Activated CD8-positive, alpha-beta T cell treated with anti-CD3 and anti-CD28 coated beads, Interleukin-2, amount 10 ng/mL, durations not matched to agents 7 days and 5 days (primary cell): ENCODE measurements at regions not wholly inside any gene's neighbourhood (a gene's known extent, or its start where the extent isn't known, plus 50 kb on each side); places are given as distances from the start of the nearest gene placed in this dataset.
"Not testable (repeated sequence)": the region's sequence is repeated elsewhere in the genome, so short reads cannot be mapped to it uniquely, and the experiment has no call there.

Experiments used
- ATAC-seq: fragments of 150-1000 bp; cut with Tn5 transposase; one replicate; pipeline ENCODE4 v1.10.0; 2021; ENCODE audit warnings: moderate library complexity
- CTCF ChIA-PET: fragments of 350-600 bp; sonication (Branson Sonifier 250); formaldehyde crosslinking; loops from one replicate; lab custom pipeline; 2021; ENCODE audit warnings: antibody characterized with exemption; lab: Charles Lee
- POLR2A ChIA-PET: fragments of 350-600 bp; sonication (Branson Sonifier 250); formaldehyde crosslinking; loops from one replicate; lab custom pipeline; 2021; ENCODE audit warnings: antibody characterized with exemption; lab: Charles Lee
- DNase-seq: peaks from one replicate; pipeline ENCODE4 v3.0.0-alpha.2; 2020
- H3K27ac Mint-ChIP-seq: one replicate; pipeline ENCODE4 v1.8.0; 2021; ENCODE audit warnings: mild to moderate bottlenecking, mixed read lengths
- H3K27me3 Mint-ChIP-seq: one replicate; pipeline ENCODE4 v1.8.0; 2021; ENCODE audit warnings: low read depth, mixed read lengths
- H3K36me3 Mint-ChIP-seq: one replicate; pipeline ENCODE4 v1.8.0; 2021; ENCODE audit warnings: low read depth, mixed read lengths
- H3K4me1 Mint-ChIP-seq: one replicate; pipeline ENCODE4 v1.8.0; 2021; ENCODE audit warnings: low read depth, mixed read lengths
- H3K4me3 Mint-ChIP-seq: one replicate; pipeline ENCODE4 v1.8.0; 2021; ENCODE audit warnings: mild to moderate bottlenecking, mixed read lengths
- H3K9me3 Mint-ChIP-seq: one replicate; pipeline ENCODE4 v1.8.0; 2022; ENCODE audit warnings: mixed read lengths; ENCODE audit not compliant: insufficient read depth

DNA sequence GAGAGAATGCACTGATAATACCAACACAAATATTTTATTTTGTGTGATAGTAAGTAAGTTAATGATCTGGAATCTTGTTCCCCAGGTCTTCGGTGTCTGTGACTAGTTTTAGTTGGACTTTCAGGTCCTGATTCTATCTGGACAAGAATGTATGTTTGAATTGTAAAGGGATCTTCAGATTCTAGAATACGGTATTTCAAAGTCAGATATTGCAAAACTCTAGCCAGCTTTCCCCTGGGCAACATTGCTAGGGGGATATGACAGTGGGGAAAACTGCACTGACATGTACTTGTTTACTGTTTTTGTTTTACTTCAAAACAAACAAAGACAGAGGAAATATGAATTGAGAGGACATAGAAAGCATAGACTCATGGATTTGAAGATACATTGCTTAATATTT lies 489.0 kb downstream of the FAM133A start:
- Mint-ChIP-seq H3K9me3 (no peaks in the 10 kb centered on the region), H3K27ac (no peak overlapping the region), H3K27me3 (no peaks in the 10 kb centered on the region), H3K4me3 (no peak overlapping the region), H3K36me3 (no peaks in the 10 kb centered on the region), H3K4me1 (no peaks in the 10 kb centered on the region)
- CTCF ChIA-PET = no interaction called here
- ATAC-seq = no peak
- DNase-seq = no peak
- POLR2A ChIA-PET = no interaction called here

DNA sequence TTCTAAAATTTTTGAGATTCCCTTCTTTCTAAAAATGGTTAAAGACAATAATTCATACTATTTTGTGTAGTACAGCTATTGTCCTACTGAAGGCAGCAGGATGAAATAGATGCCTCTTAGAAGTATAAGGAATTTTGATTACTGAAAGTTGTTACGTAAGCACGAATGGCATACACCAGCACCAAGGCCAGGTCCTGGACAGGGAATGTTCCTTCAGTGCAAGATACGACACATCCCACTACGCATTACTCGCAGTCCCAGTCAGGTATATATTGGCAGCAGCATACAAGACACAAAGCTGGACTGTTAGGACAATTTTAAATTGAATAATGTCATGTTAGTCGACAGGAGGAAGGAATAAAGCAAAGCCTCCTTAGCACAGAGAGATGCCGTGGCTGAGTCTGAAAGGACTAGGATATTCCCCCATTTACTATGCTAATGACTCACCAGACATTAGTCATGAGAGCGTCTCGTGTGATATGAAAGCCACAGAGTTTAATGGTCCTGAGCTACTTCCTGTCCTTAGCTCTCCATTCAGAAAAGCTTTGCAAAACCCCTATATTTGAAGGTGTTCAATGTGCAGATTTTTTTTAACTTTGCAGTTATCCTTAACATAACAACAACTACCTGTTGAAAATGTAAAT lies 504.3 kb downstream of the FAM133A start:
- DNase-seq = no peak
- CTCF ChIA-PET = no interaction called here
- Mint-ChIP-seq H3K27ac (no peak overlapping the region), H3K4me1 (no peaks in the 10 kb centered on the region), H3K27me3 (no peaks in the 10 kb centered on the region), H3K4me3 (no peak overlapping the region), H3K9me3 (no peaks in the 10 kb centered on the region), H3K36me3 (no peaks in the 10 kb centered on the region)
- POLR2A ChIA-PET = no interaction called here
- ATAC-seq = no peak

DNA sequence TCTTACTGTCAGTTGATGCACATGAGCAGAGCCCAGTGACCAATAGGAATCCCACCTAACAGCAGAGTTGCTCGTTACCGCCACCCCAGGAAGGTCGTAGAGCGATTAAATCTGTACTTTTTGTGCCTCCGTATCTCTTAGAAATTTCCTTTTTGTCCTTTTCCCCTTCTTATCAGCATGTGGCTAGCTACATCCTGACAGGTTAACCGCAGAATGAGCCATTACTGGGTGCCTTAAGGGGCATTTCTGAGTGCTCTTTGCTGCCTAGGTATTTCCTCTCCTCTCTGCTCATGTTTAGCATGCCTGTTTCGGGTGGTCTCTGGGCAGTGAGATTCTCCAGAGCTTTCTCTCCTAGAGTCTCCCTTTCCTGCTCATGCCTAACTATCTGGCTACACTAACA lies 530.5 kb downstream of the FAM133A start:
- H3K27me3 Mint-ChIP-seq = no peaks in the 10 kb centered on the region

DNA sequence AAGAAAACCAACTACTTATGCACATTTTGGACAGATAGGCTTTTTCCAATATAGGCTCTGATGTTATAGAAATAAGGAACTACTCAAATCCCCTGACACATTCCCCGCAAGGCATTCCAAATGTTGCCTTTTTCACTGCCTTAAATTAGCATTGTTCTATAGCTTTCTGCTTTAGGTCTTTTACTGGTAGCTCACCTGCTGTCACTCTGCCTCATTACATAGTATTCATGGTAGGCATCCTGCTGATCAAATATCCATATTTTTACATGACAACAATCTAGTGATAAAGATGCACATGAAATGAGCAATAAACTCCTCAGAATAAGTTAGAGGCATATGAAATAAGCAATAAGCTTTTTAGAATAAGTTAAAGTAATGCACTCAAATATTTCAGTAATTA lies 542.7 kb downstream of the FAM133A start:
- H3K27me3 Mint-ChIP-seq = no peaks in the 10 kb centered on the region
- no peaks in the 10 kb centered on the region for H3K9me3 Mint-ChIP-seq
- CTCF ChIA-PET = no interaction called here
- DNase-seq (no peak), ATAC-seq (no peak)
- no peaks in the 10 kb centered on the region for H3K4me1 Mint-ChIP-seq
- H3K36me3 Mint-ChIP-seq = no peaks in the 10 kb centered on the region
- H3K4me3 Mint-ChIP-seq = no peak overlapping the region
- POLR2A ChIA-PET = no interaction called here
- no peak overlapping the region for H3K27ac Mint-ChIP-seq

More for the DNA sequence above, 530.5 kb downstream of the FAM133A start:
- ATAC-seq (no peak), DNase-seq (no peak)
- no peaks in the 10 kb centered on the region for H3K4me1 Mint-ChIP-seq
- ChIA-PET CTCF (no interaction called here), POLR2A (no interaction called here)
- H3K36me3 Mint-ChIP-seq = no peaks in the 10 kb centered on the region
- no peak overlapping the region for H3K27ac Mint-ChIP-seq
- H3K4me3 Mint-ChIP-seq = no peak overlapping the region
- no peaks in the 10 kb centered on the region for H3K9me3 Mint-ChIP-seq

DNA sequence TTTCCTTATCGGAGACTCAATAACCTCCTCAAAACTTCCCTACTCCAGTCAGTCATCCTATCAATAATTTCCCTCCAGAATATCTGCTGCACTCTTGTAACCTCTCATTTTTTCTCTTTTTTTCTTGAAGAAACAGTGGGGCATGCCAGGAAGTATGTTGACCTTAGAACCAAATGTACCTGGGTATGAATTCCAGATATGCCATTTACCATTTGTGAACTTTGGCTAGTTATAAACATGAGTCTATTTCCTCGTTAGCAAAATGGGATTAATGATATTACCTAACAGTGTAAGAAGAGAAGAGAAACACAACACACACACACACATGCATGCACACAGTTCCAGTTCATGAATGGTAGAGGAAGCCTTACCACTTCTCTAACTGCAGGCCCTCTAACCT lies 578.2 kb downstream of the FAM133A start:
- Mint-ChIP-seq H3K27me3 (no peaks in the 10 kb centered on the region), H3K4me1 (no peaks in the 10 kb centered on the region), H3K9me3 (no peaks in the 10 kb centered on the region), H3K4me3 (no peak overlapping the region), H3K36me3 (no peaks in the 10 kb centered on the region), H3K27ac (no peak overlapping the region)
- POLR2A ChIA-PET = no interaction called here
- no peak for ATAC-seq
- no peak for DNase-seq
- CTCF ChIA-PET = no interaction called here

DNA sequence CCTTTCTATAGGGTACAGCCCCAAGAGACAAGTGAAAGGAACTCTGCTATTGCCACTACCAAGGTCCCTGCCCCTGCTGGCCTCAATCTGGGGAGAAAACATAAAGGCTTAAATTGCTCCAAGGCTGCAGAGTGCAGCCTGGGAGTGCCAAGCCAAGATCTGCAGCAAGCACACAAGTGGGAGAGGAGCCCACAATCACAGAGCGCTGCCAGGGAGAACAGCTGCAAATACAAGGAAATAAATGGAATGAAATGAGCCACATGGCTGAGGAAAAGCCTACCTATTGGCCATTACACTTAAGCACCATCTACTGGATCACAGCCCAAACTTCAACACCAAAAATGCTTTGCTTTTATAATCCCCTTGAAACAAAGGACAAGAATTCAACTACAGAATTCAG lies 582.4 kb downstream of the FAM133A start:
- CTCF ChIA-PET = no interaction called here
- Mint-ChIP-seq H3K27ac (no peak overlapping the region), H3K36me3 (no peaks in the 10 kb centered on the region), H3K4me3 (no peak overlapping the region), H3K4me1 (no peaks in the 10 kb centered on the region), H3K27me3 (no peaks in the 10 kb centered on the region), H3K9me3 (peaks cover 4% of the 10 kb centered on the region)
- POLR2A ChIA-PET = no interaction called here
- ATAC-seq (no peak), DNase-seq (no peak)

DNA sequence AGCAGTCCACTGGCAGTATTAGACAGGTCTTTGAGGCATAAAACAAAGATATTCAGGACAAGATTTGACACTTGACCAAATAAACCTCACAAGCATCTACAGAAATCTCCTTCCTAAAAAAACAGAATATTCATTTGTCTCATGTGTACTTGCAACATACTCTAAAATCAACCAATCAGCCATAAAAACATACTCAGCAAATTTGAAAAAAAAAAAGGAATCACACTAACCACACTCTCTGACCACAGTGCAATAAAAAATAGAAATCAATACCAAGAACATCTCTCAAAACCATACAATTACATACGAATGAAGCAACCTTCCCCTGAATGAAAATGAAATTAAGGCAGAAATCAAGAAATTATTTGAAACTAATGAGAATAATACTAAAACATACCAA lies 591.3 kb downstream of the FAM133A start:
- Mint-ChIP-seq H3K4me1 (no peaks in the 10 kb centered on the region), H3K27me3 (no peaks in the 10 kb centered on the region), H3K9me3 (no peaks in the 10 kb centered on the region), H3K27ac (no peak overlapping the region), H3K4me3 (no peak overlapping the region), H3K36me3 (no peaks in the 10 kb centered on the region)
- ChIA-PET POLR2A (no interaction called here), CTCF (no interaction called here)
- DNase-seq (no peak), ATAC-seq (no peak)

DNA sequence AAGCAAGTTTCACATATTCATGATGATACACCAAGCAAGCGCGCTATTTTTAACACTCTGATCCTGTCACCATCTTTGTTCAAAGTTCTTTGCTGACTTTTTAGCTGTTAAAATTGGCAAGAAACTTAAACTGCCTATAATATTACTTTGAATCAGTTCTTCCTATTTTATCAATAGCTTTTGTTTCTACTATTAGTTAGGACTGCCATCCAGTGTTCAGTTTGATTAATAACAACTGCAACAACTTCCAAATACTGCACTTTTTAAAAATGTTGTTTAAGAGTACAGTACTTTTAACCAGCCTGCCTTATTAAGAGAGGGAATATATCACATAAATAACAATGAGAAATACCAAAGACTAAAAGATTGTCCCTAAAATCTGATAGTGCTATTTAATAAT lies 614.3 kb downstream of the FAM133A start:
- H3K4me3 Mint-ChIP-seq = no peak overlapping the region
- no peak for ATAC-seq
- POLR2A ChIA-PET = no interaction called here
- no peaks in the 10 kb centered on the region for H3K4me1 Mint-ChIP-seq
- CTCF ChIA-PET = no interaction called here
- no peak overlapping the region for H3K27ac Mint-ChIP-seq
- DNase-seq = no peak
- H3K9me3 Mint-ChIP-seq = no peaks in the 10 kb centered on the region
- no peaks in the 10 kb centered on the region for H3K36me3 Mint-ChIP-seq
- no peaks in the 10 kb centered on the region for H3K27me3 Mint-ChIP-seq

DNA sequence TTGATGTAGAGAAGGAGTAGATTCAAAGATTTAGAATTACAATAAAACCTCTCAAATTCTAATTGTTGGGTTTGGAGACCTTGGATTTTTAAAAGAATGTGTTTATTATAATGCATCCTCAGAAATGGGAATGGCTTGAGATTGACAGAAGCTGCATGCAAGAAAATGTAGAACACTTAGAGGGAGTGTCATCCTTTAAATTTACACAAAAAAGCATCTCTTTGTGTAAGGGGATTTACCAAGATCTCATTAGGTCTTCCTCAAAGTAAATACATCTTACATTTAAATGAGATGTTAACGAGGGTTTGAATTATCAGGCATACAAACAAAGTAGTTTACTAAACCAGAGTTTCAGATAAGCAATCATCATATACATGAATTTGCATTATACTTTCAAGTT lies 615.0 kb downstream of the FAM133A start:
- Mint-ChIP-seq H3K36me3 (no peaks in the 10 kb centered on the region), H3K4me1 (no peaks in the 10 kb centered on the region), H3K27ac (no peak overlapping the region), H3K27me3 (no peaks in the 10 kb centered on the region), H3K9me3 (no peaks in the 10 kb centered on the region), H3K4me3 (no peak overlapping the region)
- no peak for DNase-seq
- POLR2A ChIA-PET = no interaction called here
- ATAC-seq = no peak
- CTCF ChIA-PET = no interaction called here

DNA sequence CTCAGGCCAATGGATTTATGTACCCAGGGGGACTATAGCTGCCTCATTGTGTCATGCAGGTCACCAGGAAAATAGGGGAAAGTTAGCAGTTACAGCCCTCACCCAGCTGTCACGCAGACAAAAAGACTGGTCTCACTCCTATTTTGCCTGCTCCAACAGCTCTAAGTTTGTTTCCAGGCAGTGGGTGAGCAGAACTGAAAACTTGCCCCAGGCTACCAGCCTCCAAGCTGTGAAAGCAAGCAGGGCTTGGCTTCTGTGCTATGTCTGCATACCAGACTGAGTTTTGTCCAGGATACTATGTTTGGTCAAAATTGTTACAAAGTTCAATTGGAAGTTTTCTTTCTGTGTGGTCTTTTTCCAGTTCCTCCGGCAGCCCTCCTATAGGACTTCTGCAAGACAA lies 628.4 kb downstream of the FAM133A start:
- Mint-ChIP-seq H3K27ac (no peak overlapping the region), H3K27me3 (no peaks in the 10 kb centered on the region), H3K36me3 (no peaks in the 10 kb centered on the region), H3K9me3 (no peaks in the 10 kb centered on the region), H3K4me3 (no peak overlapping the region), H3K4me1 (no peaks in the 10 kb centered on the region)
- no peak for ATAC-seq
- POLR2A ChIA-PET = no interaction called here
- no peak for DNase-seq
- CTCF ChIA-PET = no interaction called here

DNA sequence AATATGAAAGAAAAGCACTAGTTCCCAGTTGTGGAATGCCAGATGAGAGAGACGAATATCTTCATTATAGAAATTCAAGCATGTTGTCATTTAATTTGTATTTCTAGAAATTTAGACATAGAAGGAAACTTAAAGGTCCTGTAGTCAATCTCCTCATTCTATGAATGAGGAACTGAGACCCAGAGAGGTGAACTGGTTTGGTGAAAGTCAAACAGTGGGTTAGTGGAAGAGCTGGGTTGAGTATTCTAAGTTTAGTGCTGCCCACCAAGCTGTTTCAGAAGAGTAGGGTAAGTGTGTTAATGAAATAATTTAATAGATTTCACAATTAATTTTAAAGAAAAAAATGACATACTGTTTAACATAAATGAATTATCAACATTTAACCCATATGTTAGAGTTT lies 655.2 kb downstream of the FAM133A start:
- ChIA-PET CTCF (no interaction called here), POLR2A (no interaction called here)
- H3K27me3 Mint-ChIP-seq = no peaks in the 10 kb centered on the region
- no peak overlapping the region for H3K27ac Mint-ChIP-seq
- no peaks in the 10 kb centered on the region for H3K36me3 Mint-ChIP-seq
- H3K9me3 Mint-ChIP-seq = no peaks in the 10 kb centered on the region
- H3K4me3 Mint-ChIP-seq = no peak overlapping the region
- no peak for ATAC-seq
- H3K4me1 Mint-ChIP-seq = no peaks in the 10 kb centered on the region
- no peak for DNase-seq

DNA sequence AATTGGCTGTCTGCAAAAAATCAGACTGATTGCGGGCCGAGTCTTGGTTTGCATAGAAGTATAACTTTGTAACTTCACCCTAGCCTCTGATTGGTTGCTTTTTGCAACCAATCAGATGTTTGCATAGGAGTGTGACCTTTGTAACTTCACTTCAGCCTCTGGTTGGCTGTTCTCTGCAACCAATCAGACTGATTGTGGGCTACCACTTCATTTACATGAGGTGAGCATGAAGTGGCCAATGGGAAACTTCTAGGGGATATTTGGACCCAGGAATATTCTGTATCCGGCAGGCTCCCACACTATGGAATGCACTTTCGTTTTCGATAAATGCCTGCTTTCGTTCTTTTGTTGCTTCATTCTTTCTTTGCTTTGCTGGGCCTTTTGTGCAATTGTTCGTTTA lies 667.7 kb downstream of the FAM133A start:
- H3K9me3 Mint-ChIP-seq, H3K4me1 Mint-ChIP-seq, H3K36me3 Mint-ChIP-seq, CTCF ChIA-PET, H3K27me3 Mint-ChIP-seq, ATAC-seq, DNase-seq, H3K27ac Mint-ChIP-seq, H3K4me3 Mint-ChIP-seq, POLR2A ChIA-PET: not testable (repeated sequence)

DNA sequence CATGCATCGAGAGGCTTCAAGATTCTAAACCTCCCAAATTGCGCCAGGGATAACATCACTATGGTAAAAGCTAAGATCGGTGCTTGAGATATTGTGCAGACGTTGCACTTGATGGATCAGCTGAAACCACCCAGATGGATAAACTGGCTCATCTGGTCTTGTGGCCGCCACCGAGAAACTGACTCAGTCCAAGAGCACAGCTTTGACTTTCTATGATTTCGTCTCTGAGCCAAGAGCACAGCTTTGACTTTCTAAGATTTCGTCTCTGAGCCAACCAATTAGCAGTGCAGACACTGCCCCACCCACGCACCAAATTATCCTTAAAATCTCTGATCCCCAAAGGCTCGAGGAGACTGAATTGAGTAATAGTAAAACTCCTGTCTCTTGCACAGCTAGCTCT lies 687.2 kb downstream of the FAM133A start:
- ChIA-PET POLR2A (no interaction called here), CTCF (no interaction called here)
- no peak overlapping the region for H3K27ac Mint-ChIP-seq
- H3K27me3 Mint-ChIP-seq = no peaks in the 10 kb centered on the region
- DNase-seq (no peak), ATAC-seq (no peak)
- no peaks in the 10 kb centered on the region for H3K9me3 Mint-ChIP-seq
- H3K36me3 Mint-ChIP-seq = no peaks in the 10 kb centered on the region
- H3K4me1 Mint-ChIP-seq = no peaks in the 10 kb centered on the region
- no peak overlapping the region for H3K4me3 Mint-ChIP-seq
